ENCODE measurements at regions not wholly inside any gene's neighbourhood (a gene's known extent, or its start where the extent isn't known, plus 50 kb on each side); places are given as distances from the start of the nearest gene placed in this dataset.

DNA sequence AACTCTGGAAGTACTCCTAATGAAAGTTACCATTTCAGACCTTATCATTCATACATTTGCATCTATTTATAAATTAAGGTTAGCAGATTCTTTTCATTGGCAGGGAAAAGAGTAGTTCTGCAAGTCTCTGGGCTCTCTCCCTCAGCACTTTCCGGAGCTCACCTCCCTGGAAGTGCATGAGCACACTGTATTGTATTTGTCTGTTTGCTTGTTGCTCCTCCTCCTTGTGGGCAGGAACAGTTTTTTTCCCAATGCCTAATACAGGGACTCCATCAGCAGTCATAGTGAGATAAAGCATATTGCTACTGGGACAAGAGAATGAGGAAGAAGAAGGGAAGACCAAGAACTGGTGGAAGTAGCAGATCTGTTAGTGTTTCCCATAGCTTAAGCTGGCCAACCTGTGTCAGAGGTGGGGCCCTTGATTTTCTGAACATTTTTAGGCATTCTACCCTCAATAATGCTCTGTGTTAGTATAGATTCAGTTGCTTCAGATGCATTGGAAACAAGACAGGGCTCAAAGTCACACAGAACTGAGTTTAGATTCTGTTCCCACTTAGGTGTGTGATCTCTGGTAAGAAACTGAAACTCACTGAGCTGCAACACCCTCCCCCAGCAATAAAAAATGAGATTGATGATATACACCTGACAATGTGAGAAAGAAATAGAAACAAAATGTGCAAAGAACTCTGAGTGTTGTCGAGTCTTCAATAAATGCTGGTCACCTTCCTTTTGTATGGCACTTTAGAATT is 407.8 kb downstream of the TUSC7 start:
- ChIA-PET POLR2A (ENCODE audit: partially characterized antibody) (interaction anchor here (1.3 kb wide), 1 partner anchor 13 kb away, joined by 3 read pairs; no protein-coding TSS in a partner anchor), CTCF (ENCODE audit: partially characterized antibody) (interaction anchor here (0.5 to 1.7 kb wide), 2 partner anchors 57 to 509 kb away, joined by 3 to 5 read pairs; no protein-coding TSS in a partner anchor)
- H3K23ac ChIP-seq (ENCODE audit: insufficient read length): no peak overlapping the region
- no peak overlapping the region for H3K18ac ChIP-seq (ENCODE audit: extremely low read depth, low read length)
- H2BK15ac ChIP-seq (ENCODE audit: low read length): no peak overlapping the region
- no peak overlapping the region for H3K56ac ChIP-seq (replicated peaks; ENCODE audit: insufficient read length, low read depth, low read length)
- no peak overlapping the region for H3K4me2 ChIP-seq (ENCODE audit: insufficient read depth in 1 of 2, low read depth in 2 of 2, low read length in 2 of 2)
- H4K20me1 ChIP-seq (replicated peaks in 1 of 2; ENCODE audit: control insufficient read depth in 1 of 2, insufficient read depth in 2 of 2, low read length in 2 of 2): no peaks in the 10 kb centered on the region
- H2BK120ac ChIP-seq (replicated peaks; ENCODE audit: low read depth, low read length): no peak overlapping the region
- no peak overlapping the region for H2BK12ac ChIP-seq (ENCODE audit: low read depth, low read length)
- H3K4me3 ChIP-seq (ENCODE audit: extremely low read depth in 1 of 4, insufficient read depth in 2 of 4, low read depth in 3 of 4, low read length in 4 of 4): no peak overlapping the region
- H4K5ac ChIP-seq (ENCODE audit: insufficient read length, low read depth, low read length): no peak overlapping the region
- no peak overlapping the region for H2BK5ac ChIP-seq (ENCODE audit: low read depth, low read length)
- no peak overlapping the region for H3K4ac ChIP-seq (replicated peaks; ENCODE audit: insufficient read length, low read depth, low read length)
- TF ChIP-seq KDM5A (IDR thresholded peaks at IDR 0.05; ENCODE audit: low read length) (no peak), GABPA (IDR thresholded peaks at IDR 0.05; ENCODE audit: borderline replicate concordance, insufficient read depth, low read length) (no peak), SRF (IDR thresholded peaks at IDR 0.05; ENCODE audit: low read depth, low read length) (no peak), TCF12 (IDR thresholded peaks at IDR 0.05; ENCODE audit: low read depth, low read length) (no peak), BCL11A (IDR thresholded peaks at IDR 0.05; ENCODE audit: low read depth in 2 of 2, low read length in 2 of 2) (no peak), GTF2F1 (IDR thresholded peaks at IDR 0.05; ENCODE audit: borderline replicate concordance, low read depth, low read length) (no peak), EZH2 (IDR thresholded peaks at IDR 0.05; ENCODE audit: low read depth, low read length, severe bottlenecking) (no peak), TAF1 (IDR thresholded peaks at IDR 0.05; ENCODE audit: low read depth, low read length) (no peak), CTBP2 (IDR thresholded peaks at IDR 0.05; ENCODE audit: borderline replicate concordance, insufficient read depth, insufficient read length, low read length) (no peak)
- H3K4me1 ChIP-seq (replicated peaks in 1 of 4; ENCODE audit: control insufficient read depth in 3 of 4, insufficient read depth in 4 of 4, low read length in 3 of 4): peaks cover 0 to 6% (median 4%) of the 10 kb centered on the region in 4 experiments; a peak in 3 of 7 replicates
- H2BK20ac ChIP-seq (ENCODE audit: low read length): no peak overlapping the region
- no peak overlapping the region for H3K9ac ChIP-seq (replicated peaks in 1 of 4; ENCODE audit: extremely low read depth in 1 of 4, low read depth in 3 of 4, low read length in 3 of 4)
- H3K79me1 ChIP-seq (ENCODE audit: low read depth, low read length): no peaks in the 10 kb centered on the region
- no peak overlapping the region for H4K8ac ChIP-seq (ENCODE audit: extremely low read depth, insufficient read depth, low read length)
- 85% methylated on average over 2 of the region's 2 CpGs; no CpG with 5 or more reads in 1 of the 2 experiments for WGBS, 2 experiments (ENCODE audit: extremely low coverage in 1 of 2, insufficient coverage in 1 of 2, insufficient read length in 1 of 2, insufficient replicate concordance in 2 of 2, low coverage in 1 of 2, low lambda C conversion rate in 2 of 2, missing lambda C conversion rate in 1 of 2)
- H3K27me3 ChIP-seq (replicated peaks in 1 of 4; ENCODE audit: control insufficient read depth in 3 of 4, extremely low read depth in 1 of 4, insufficient read depth in 3 of 4, low read length in 3 of 4): peaks cover 0 to 1% (median 0%) of the 10 kb centered on the region in 4 experiments; a peak in 1 of 7 replicates
- DNase-seq (ENCODE audit: low read depth in 1 of 2, low spot score in 2 of 2) (no peak), FAIRE-seq (no peak)
- 0 out of 2 replicates have a peak overlapping the region, but pooled peaks have one; percentile 40 for H2AFZ ChIP-seq (ENCODE audit: low read length)
- H3K27ac ChIP-seq (ENCODE audit: low read depth, low read length): no peak overlapping the region
- H2AK5ac ChIP-seq (ENCODE audit: low read depth, low read length): no peak overlapping the region
- no peak overlapping the region for H3K14ac ChIP-seq (ENCODE audit: insufficient read length)
- H4K91ac ChIP-seq (replicated peaks; ENCODE audit: insufficient read length, low read length): no peak overlapping the region
- no peaks in the 10 kb centered on the region for H3K36me3 ChIP-seq (ENCODE audit: control insufficient read depth in 2 of 4, insufficient read depth in 4 of 4, low read length in 3 of 4)
- no peaks in the 10 kb centered on the region for H3K23me2 ChIP-seq (ENCODE audit: low read depth, low read length)
- H3K9me3 ChIP-seq (ENCODE audit: insufficient read depth in 2 of 2, low read depth in 1 of 2, low read length in 1 of 2): no peaks in the 10 kb centered on the region
- no peaks in the 10 kb centered on the region for H3K79me2 ChIP-seq (ENCODE audit: control insufficient read depth in 1 of 2, insufficient read depth in 2 of 2, low read length in 2 of 2)
